Transverse colon (tissue), 4 donors: ENCODE measurements at regions not wholly inside any gene's neighbourhood (a gene's known extent, or its start where the extent isn't known, plus 50 kb on each side); places are given as distances from the start of the nearest gene placed in this dataset.

Experiments
- DNase-seq: peaks from one replicate; pipeline ENCODE4 v3.0.0-alpha.2; 2019
- H3K27ac ChIP-seq, 4 donors: fragments of 200-600 bp; sonication (generic); 2 replicates each; pipeline ENCODE4 v1.5.1; 2016 to 2018; ENCODE audit warnings: inconsistent platforms in 4 of 4
- H3K27me3 ChIP-seq: fragments of 200-600 bp; sonication (generic); 2 replicates; pipeline ENCODE4 v1.5.1; 2017; ENCODE audit warnings: inconsistent platforms
- H3K36me3 ChIP-seq, 4 donors: fragments of 200-600 bp; sonication (generic); 2 replicates each; pipeline ENCODE4 v1.5.1; 2017 to 2019; ENCODE audit warnings: inconsistent platforms in 4 of 4
- H3K4me1 ChIP-seq, 4 donors: fragments of 200-600 bp; sonication (generic); 2 replicates each; pipeline ENCODE4 v1.5.1; 2017 to 2020; ENCODE audit warnings: inconsistent platforms in 4 of 4
- H3K4me3 ChIP-seq, 4 donors: fragments of 200-600 bp; sonication (generic); 1 replicate in 1 of 4; 2 replicates in 3 of 4; pipeline versions ENCODE4 v1.5.1 to v1.6.1; 2017 to 2019; ENCODE audit warnings: inconsistent platforms in 4 of 4
- H3K9me3 ChIP-seq, 2 donors: fragments of 200-600 bp; sonication (generic); 2 replicates each; pipeline ENCODE4 v1.5.1; 2017 to 2019; ENCODE audit warnings: inconsistent platforms in 2 of 2
- EP300 ChIP-seq: sonication (generic); formaldehyde crosslinking; IDR thresholded peaks from one replicate; pipeline ENCODE4 v1.6.1; 2017; ENCODE audit warnings: antibody characterized with exemption, low read depth
- POLR2A ChIP-seq: fragments of 450-650 bp; IDR thresholded peaks from one replicate; pipeline ENCODE4 v1.6.1; 2016; ENCODE audit warnings: antibody characterized with exemption, mild to moderate bottlenecking, moderate library complexity
- POLR2AphosphoS5 ChIP-seq, 3 donors: sonication (generic); formaldehyde crosslinking; IDR thresholded peaks; one replicate each; pipeline ENCODE4 v1.6.1; 2016; ENCODE audit warnings: antibody characterized with exemption in 3 of 3
- WGBS, 2 donors: methylation state at CpG; one replicate each; pipeline ENCODE4 v1.1.5; 2018; ENCODE audit warnings: low coverage in 1 of 2; 5-methylcytosine and 5-hydroxymethylcytosine counted together
- in situ Hi-C, 4 donors: fragments of 200-750 bp; cut with MboI; loops; one replicate each; pipeline versions ENCODE4 v1.15.0 to v1.15.1; 2017; ENCODE audit warnings: low sequenced_read_pairs in 3 of 4, low pct_ligation_motif_present in 1 of 4, low pct_unique_long_range_greater_than_20kb in 1 of 4
- intact Hi-C: fragments of 100-400 bp; cut with DNase I; formaldehyde crosslinking; loops from one replicate; pipeline ENCODE4 v1.15.1; 2023; ENCODE audit warnings: low total_unique reads
- TF ChIP-seq, protein P1 (sequence below), 5 experiments: fragments of 200-600 bp in 3 of 5; fragments of 450-650 bp in 2 of 5; sonication (generic) in 3 of 5; IDR thresholded peaks; 1 replicate in 2 of 5; 2 replicates in 3 of 5; pipeline ENCODE4 v1.5.1; 2016 to 2017; ENCODE audit warnings: antibody characterized with exemption in 5 of 5, inconsistent platforms in 3 of 5, mild to moderate bottlenecking in 2 of 5, moderate library complexity in 1 of 5

- DNase-seq, result no peak
- intact Hi-C loops (no loop called here), in situ Hi-C loops (no loop called here)
- WGBS, 2 donors, result 75 to 85% methylated on average over 1 of the region's 1 CpG
- H3K27ac ChIP-seq, result no peak overlapping the region
- no peak for TF ChIP-seq POLR2AphosphoS5 (IDR thresholded peaks at IDR 0.05)
- TF ChIP-seq, protein P1, sequence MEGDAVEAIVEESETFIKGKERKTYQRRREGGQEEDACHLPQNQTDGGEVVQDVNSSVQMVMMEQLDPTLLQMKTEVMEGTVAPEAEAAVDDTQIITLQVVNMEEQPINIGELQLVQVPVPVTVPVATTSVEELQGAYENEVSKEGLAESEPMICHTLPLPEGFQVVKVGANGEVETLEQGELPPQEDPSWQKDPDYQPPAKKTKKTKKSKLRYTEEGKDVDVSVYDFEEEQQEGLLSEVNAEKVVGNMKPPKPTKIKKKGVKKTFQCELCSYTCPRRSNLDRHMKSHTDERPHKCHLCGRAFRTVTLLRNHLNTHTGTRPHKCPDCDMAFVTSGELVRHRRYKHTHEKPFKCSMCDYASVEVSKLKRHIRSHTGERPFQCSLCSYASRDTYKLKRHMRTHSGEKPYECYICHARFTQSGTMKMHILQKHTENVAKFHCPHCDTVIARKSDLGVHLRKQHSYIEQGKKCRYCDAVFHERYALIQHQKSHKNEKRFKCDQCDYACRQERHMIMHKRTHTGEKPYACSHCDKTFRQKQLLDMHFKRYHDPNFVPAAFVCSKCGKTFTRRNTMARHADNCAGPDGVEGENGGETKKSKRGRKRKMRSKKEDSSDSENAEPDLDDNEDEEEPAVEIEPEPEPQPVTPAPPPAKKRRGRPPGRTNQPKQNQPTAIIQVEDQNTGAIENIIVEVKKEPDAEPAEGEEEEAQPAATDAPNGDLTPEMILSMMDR (IDR thresholded peaks at IDR 0.05), result no peak
- TF ChIP-seq POLR2A, result no peak
- TF ChIP-seq EP300, result no peak
- no peaks in the 10 kb centered on the region for H3K9me3 ChIP-seq
- H3K27me3 ChIP-seq, result no peaks in the 10 kb centered on the region
- no peaks in the 10 kb centered on the region for H3K36me3 ChIP-seq
- no peak overlapping the region for H3K4me3 ChIP-seq
- H3K4me1 ChIP-seq, result peaks cover 0 to 7% (median 0%) of the 10 kb centered on the region in 4 donors
Observed at GRCh38 chr12:67740711-67741110, 92.2 kb downstream of the DYRK2 start.

DNA sequence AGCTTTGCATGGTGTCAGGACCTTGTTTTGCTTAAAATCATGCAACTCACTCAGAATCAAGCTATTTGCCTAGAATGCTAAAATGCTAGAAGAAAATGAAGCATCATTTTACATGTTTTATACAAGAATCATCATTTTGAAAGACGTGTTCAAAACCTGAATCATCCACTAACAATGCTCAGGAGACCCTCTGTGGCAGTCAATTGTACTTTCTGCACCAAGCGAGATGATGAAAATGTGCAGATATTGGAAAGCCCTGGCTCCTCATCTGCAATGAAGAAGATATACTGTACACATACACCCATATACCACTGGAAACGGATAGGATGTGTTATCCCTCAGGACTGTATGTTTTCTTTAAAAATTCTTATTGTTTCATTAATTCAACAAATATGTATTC is 92.7 kb downstream of the DYRK2 start:
- no peak overlapping the region for H3K4me3 ChIP-seq
- in situ Hi-C loops (no loop called here), intact Hi-C loops (no loop called here)
- 92 to 93% methylated on average over 3 of the region's 3 CpGs for WGBS, 2 donors
- H3K27ac ChIP-seq, result no peak overlapping the region
- H3K27me3 ChIP-seq, result no peaks in the 10 kb centered on the region
- no peaks in the 10 kb centered on the region for H3K9me3 ChIP-seq
- no peak for TF ChIP-seq POLR2A
- no peak for TF ChIP-seq EP300
- no peak for TF ChIP-seq POLR2AphosphoS5 (IDR thresholded peaks at IDR 0.05)
- TF ChIP-seq, protein P1 (IDR thresholded peaks at IDR 0.05), result no peak
- no peaks in the 10 kb centered on the region for H3K36me3 ChIP-seq
- H3K4me1 ChIP-seq, result peaks cover 0 to 7% (median 0%) of the 10 kb centered on the region in 4 donors
- no peak for DNase-seq

GRCh38 chr12:67742461-67742860 is 93.9 kb downstream of the DYRK2 start:
- DNase-seq, result no peak
- intact Hi-C loops (no loop called here), in situ Hi-C loops (no loop called here)
- no peak for TF ChIP-seq POLR2AphosphoS5 (IDR thresholded peaks at IDR 0.05)
- TF ChIP-seq, protein P1 (IDR thresholded peaks at IDR 0.05), result no peak
- TF ChIP-seq EP300, result no peak
- TF ChIP-seq POLR2A, result no peak
- Histone ChIP-seq H3K9me3 (no peaks in the 10 kb centered on the region), H3K27me3 (no peaks in the 10 kb centered on the region), H3K36me3 (no peaks in the 10 kb centered on the region), H3K27ac (no peak overlapping the region), H3K4me1 (peaks cover 0 to 12% (median 0%) of the 10 kb centered on the region in 4 donors), H3K4me3 (no peak overlapping the region)
- WGBS, 2 donors, result 44 to 50% methylated on average over 1 of the region's 1 CpG

DNA sequence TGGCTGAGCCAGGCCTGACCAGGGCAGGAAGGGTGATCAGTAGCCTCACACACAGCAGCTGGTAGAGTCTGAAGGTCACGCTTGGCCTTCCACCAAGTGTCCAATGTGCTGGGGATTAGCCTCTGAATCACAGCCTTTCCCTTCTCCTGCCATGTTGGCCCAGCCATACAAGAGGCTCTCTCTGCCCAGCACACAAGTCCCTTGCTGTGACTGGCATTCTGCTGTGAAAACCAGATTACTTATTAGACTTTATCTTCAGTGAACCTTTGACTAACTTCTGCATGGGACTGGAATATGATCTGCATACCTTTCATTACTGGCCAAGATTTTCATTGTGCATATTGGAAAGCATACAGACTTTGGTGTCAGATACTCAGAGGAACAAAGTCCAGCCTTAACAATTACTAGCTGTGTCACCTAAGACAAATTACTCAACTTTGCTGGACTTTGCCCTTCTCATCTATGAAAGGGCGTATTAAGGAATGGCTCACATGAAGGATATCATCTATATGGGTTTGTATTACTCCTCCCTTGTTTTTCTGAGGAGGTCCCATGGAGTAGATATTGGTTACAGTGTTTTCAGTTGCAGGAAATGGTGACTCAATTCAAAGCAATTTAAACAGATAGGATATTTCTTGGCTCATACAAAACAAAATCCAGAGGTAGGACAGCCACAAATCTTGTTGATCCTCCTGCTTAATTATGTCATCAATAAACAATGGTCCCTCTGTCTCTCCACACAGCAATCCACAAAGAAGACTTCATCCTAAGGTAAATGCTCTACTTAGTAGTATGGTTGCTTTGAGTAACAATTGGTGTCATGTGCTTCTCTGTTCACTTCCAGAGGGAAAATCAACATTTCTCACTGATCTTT is 99.6 kb downstream of the DYRK2 start:
- Histone ChIP-seq H3K27ac (peak overlapping the region; percentile 69 to 81 (median 76)), H3K9me3 (no peaks in the 10 kb centered on the region), H3K4me1 (peaks cover 4 to 30% (median 7%) of the 10 kb centered on the region in 4 donors), H3K36me3 (no peaks in the 10 kb centered on the region), H3K4me3 (no peak overlapping the region), H3K27me3 (no peaks in the 10 kb centered on the region)
- in situ Hi-C loops, result no loop called here
- peak; percentile 56 for DNase-seq
- intact Hi-C loops, result no loop called here
- 55 to 71% methylated on average over 1 to 2 of the region's 2 CpGs for WGBS, 2 donors
- TF ChIP-seq, protein P1 (IDR thresholded peaks at IDR 0.05), result peak in 1 of 5 experiments; percentile 13
- TF ChIP-seq POLR2AphosphoS5 (IDR thresholded peaks at IDR 0.05), result peak in 1 of 3 donors; percentile 56
- TF ChIP-seq EP300, result no peak
- peak; percentile 36 for TF ChIP-seq POLR2A
